HG03064 (cell line): ENCODE measurements at regions not wholly inside any gene's neighbourhood (a gene's known extent, or its start where the extent isn't known, plus 50 kb on each side); places are given as distances from the start of the nearest gene placed in this dataset.
A peak's percentile ranks its signal among the peaks of the same experiment; 100 is the strongest.

Experiments
- ATAC-seq: cut with Tn5 transposase; IDR thresholded peaks from one replicate; pipeline ENCODE4 v1.9.1; 2021; ENCODE audit warnings: low read depth; ENCODE audit not compliant: unreplicated experiment

GRCh38 chr11:109853156-109853776 is 239.9 kb upstream of the ZC3H12C start:
- peak; percentile 61 for ATAC-seq

- ATAC-seq: no peak
Observed at GRCh38 chr11:109854731-109855130, 238.5 kb upstream of the ZC3H12C start.

GRCh38 chr11:109856928-109857327 is 236.3 kb upstream of the ZC3H12C start:
- no peak for ATAC-seq

GRCh38 chr11:109857637-109858036 is 235.6 kb upstream of the ZC3H12C start:
- ATAC-seq: no peak

- ATAC-seq: no peak
Observed at GRCh38 chr11:109858152-109858551, 235.0 kb upstream of the ZC3H12C start.

GRCh38 chr11:109859045-109859724 is 234.0 kb upstream of the ZC3H12C start:
- no peak for ATAC-seq

DNA sequence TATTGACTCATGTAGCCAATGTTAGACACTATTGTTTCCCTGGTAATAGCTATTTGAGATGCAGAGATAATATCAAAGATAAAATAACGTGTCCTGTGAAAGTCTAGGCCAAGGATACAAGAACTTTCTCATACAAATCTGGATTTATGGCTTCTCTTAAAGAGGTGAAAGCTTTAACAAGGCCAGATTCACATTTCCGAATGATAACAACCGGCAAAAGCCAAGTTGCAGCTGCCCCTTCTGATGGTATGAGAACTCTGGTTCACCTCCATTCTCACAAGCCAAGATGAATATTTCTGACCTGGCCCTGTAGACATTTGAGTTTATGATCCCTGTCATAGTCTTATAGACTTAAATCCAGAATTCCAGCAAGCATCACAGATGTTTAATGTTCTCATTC is 230.4 kb upstream of the ZC3H12C start:
- ATAC-seq: no peak

DNA sequence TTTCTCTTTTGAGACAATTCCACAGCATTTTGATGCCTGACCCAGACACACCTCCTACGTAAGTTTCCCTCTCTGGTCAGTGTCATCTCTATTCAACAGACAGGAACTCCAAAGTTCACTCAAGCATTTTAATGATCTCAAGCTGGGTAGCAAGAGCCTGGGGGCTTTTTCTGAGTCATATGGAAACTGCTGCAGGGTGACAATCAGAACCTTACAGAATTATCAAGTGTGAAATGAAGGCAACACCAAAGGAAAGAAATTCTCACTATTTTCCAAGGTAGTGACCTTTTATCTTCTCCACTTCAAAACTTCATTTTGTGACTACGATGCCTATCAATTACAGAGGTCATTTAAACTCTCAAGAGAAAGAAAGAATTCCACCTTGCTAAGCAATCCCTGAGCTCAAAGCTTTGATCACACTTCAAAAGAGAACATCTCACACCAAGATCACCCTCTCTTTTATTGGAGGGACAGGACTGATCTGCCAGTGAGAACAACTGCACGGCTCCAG is 229.0 kb upstream of the ZC3H12C start:
- ATAC-seq: peak; percentile 94

DNA sequence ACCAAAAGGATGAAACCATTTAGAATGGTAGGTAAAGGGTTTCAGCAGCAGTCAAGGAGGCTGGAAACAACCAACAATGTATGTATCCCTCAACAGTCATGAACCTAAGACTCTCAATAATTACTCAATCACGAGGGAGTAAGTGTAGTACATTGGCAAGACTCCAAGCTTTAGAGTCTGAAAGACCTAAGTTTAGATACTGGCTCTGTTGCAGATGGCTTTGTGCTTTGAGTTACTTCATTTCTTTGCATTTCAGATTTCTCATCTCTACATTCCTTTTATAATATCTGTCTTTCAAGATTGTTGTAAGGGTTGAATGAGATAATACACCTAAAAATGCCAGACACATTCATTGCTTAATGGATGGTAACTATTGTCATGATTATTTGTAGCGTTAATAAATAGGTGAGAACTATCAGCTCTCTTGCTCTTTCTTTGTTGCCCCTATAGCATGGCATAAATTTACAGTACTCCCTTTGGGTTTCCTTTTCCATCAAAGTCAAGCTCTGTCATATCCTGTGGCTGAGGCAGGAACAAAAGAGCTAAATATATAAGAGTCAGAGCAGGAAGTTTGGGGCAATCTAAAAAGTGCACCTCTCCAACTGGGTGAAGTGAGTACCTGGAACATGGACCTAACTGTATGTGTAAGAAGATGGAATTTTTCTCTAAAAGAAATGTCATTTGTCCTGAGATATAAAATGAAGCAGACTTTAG is 228.2 kb upstream of the ZC3H12C start:
- peak; percentile 39 for ATAC-seq

- ATAC-seq: no peak
Observed at GRCh38 chr11:109865548-109866186, 227.5 kb upstream of the ZC3H12C start.

GRCh38 chr11:109867784-109868183 is 225.4 kb upstream of the ZC3H12C start:
- ATAC-seq: no peak

DNA sequence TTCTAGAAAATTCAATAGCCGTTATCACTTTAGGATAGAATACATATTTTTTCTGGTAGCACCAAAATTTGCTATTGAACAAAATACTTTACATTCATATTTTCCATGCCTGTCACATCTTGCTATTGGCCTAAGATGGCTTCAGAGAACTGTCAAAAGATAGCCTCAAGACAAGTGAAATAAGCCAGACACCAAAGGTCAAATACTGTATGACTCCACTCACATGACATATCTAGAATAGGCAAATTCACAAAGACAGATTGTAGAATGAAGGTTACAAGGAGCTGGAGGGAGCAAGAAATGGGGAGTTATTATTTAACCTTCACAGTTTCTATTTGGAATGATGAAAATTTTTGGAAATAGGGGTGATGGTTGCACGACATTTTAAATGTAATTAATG is 223.7 kb upstream of the ZC3H12C start:
- no peak for ATAC-seq

GRCh38 chr11:109870297-109870696 is 222.9 kb upstream of the ZC3H12C start:
- no peak for ATAC-seq

DNA sequence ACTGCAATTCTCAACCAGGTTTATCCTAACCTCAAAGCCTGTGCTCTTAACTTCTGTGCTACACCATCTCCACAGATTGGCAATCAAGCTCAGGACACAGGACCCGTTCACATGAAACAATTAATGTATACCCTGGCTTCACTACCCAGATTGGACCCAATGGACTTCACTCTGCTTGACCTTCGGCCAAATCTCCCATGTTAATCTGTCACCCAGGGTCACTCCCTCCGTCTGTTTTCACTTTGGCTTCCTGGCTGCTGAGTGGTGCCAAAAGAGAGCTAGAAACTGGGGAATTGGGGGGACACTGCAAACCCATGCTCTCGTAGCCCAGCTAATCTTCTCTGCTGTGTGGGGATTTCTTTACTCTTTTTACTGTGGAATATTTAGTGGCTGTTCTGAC is 216.1 kb upstream of the ZC3H12C start:
- no peak for ATAC-seq

DNA sequence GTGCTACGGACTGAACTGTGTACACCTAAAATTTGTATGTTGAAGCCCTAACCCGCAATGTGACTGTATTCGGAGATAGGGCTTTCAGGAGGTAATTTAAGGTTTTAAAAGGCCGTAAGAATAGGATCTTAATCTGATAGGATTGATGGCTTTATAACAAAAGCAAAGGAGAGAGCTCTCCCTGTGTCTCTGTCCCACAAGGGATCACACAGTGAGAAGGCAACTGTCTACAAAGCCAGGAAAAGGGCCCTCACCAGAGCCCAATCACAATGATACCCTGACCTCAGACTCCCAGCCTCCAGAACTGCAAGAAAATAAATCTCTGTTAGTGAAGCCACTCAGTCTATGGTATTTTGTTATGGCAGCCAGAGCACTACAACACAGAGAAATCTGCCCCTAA is 208.7 kb upstream of the ZC3H12C start:
- ATAC-seq: no peak

- no peak for ATAC-seq
Observed at GRCh38 chr11:109885006-109885405, 208.2 kb upstream of the ZC3H12C start.

- ATAC-seq: no peak
Observed at GRCh38 chr11:109892321-109892794, 200.8 kb upstream of the ZC3H12C start.

DNA sequence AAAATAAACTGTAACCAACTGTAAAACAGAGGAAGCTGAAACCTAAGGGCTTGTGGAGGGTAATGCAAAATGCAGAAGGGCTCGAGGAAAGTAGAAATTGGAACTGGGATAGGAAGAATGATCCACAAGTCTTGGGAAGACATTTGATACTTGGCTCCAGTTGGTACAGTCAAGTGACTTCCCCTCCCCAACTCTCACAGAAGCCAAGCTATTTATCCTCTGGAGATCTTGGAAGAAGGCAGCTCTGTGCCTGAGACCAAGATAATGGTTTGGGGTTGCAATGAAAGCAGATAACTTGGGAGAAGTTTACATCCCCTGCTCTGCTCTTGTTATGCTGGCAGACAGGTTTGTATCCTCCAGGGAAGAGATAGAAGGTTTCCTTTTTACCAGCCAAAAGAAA is 198.9 kb upstream of the ZC3H12C start:
- no peak for ATAC-seq

GRCh38 chr11:109898592-109898991 is 194.6 kb upstream of the ZC3H12C start:
- ATAC-seq: no peak

GRCh38 chr11:109902764-109903433 is 190.3 kb upstream of the ZC3H12C start:
- ATAC-seq: no peak
